ENCODE measurements at regions not wholly inside any gene's neighbourhood (a gene's known extent, or its start where the extent isn't known, plus 50 kb on each side); places are given as distances from the start of the nearest gene placed in this dataset.

GRCh38 chr3:81947359-81947758, 185.9 kb upstream of the GBE1 start:
- no peak for DNase-seq

- DNase-seq, result no peak
Observed at GRCh38 chr3:81938681-81939080, 177.2 kb upstream of the GBE1 start.

- DNase-seq, result peak; percentile 11
Observed at GRCh38 chr3:81936817-81937216, 175.4 kb upstream of the GBE1 start.

GRCh38 chr3:81932681-81933080, 171.2 kb upstream of the GBE1 start:
- no peak for DNase-seq

GRCh38 chr3:81931265-81932251, 170.1 kb upstream of the GBE1 start:
- no peak for DNase-seq

GRCh38 chr3:81929697-81930096, 168.3 kb upstream of the GBE1 start:
- no peak for DNase-seq

GRCh38 chr3:81927811-81928210, 166.4 kb upstream of the GBE1 start:
- no peak for DNase-seq

GRCh38 chr3:81925385-81925784, 163.9 kb upstream of the GBE1 start:
- no peak for DNase-seq

- no peak for DNase-seq
Observed at GRCh38 chr3:81923038-81923437, 161.6 kb upstream of the GBE1 start.

- DNase-seq, result no peak
Observed at GRCh38 chr3:81922404-81922803, 161.0 kb upstream of the GBE1 start.

- DNase-seq, result no peak
Observed at GRCh38 chr3:81920816-81921215, 159.4 kb upstream of the GBE1 start.

- no peak for DNase-seq
Observed at GRCh38 chr3:81916890-81917289, 155.4 kb upstream of the GBE1 start.

GRCh38 chr3:81913886-81914663, 152.6 kb upstream of the GBE1 start:
- no peak for DNase-seq

GRCh38 chr3:81911221-81911620, 149.8 kb upstream of the GBE1 start:
- no peak for DNase-seq

- no peak for DNase-seq
Observed at GRCh38 chr3:81910244-81910852, 148.9 kb upstream of the GBE1 start.

GRCh38 chr3:81909796-81910195, 148.4 kb upstream of the GBE1 start:
- no peak for DNase-seq

- no peak for DNase-seq
Observed at GRCh38 chr3:81908561-81908960, 147.1 kb upstream of the GBE1 start.

GRCh38 chr3:81898336-81898735, 136.9 kb upstream of the GBE1 start:
- DNase-seq, result no peak

- DNase-seq, result no peak
Observed at GRCh38 chr3:81894598-81894997, 133.2 kb upstream of the GBE1 start.

GRCh38 chr3:81891055-81891895, 129.8 kb upstream of the GBE1 start:
- DNase-seq, result no peak

GRCh38 chr3:81888914-81889557, 127.6 kb upstream of the GBE1 start:
- no peak for DNase-seq

GRCh38 chr3:81887448-81887847, 126.0 kb upstream of the GBE1 start:
- DNase-seq, result no peak

All from GDM1 (cell line).